Progenitor cell of endocrine pancreas (in vitro differentiated cells): ENCODE measurements at regions not wholly inside any gene's neighbourhood (a gene's known extent, or its start where the extent isn't known, plus 50 kb on each side); places are given as distances from the start of the nearest gene placed in this dataset.

ENCODE experiments used
- DNase-seq: peaks from one replicate; pipeline ENCODE4 v3.0.0; 2021; ENCODE audit warnings: low spot score; ENCODE audit not compliant: unreplicated experiment
- H3K27ac Mint-ChIP-seq: 2 replicates; pipeline ENCODE4 v1.8.0; 2021; ENCODE audit warnings: mild to moderate bottlenecking, moderate library complexity, mixed read lengths
- H3K27me3 Mint-ChIP-seq: 2 replicates; pipeline ENCODE4 v1.8.0; 2021; ENCODE audit warnings: mixed read lengths
- H3K36me3 Mint-ChIP-seq: 2 replicates; pipeline ENCODE4 v1.8.0; 2022; ENCODE audit warnings: mixed read lengths; ENCODE audit not compliant: insufficient read depth
- H3K4me1 Mint-ChIP-seq: 2 replicates; pipeline ENCODE4 v1.8.0; 2021; ENCODE audit warnings: low read depth, mixed read lengths
- H3K4me3 Mint-ChIP-seq: 2 replicates; pipeline ENCODE4 v1.8.0; 2021; ENCODE audit warnings: low read depth, mild to moderate bottlenecking, moderate library complexity, mixed read lengths
- H3K9me3 Mint-ChIP-seq: 2 replicates; pipeline ENCODE4 v1.8.0; 2021; ENCODE audit warnings: low read depth, mixed read lengths
- TF ChIP-seq, protein P1 (sequence below): fragments of 200-600 bp; sonication (generic); IDR thresholded peaks from one replicate; pipeline ENCODE4 v1.5.0; 2021; ENCODE audit warnings: antibody characterized with exemption, mild to moderate bottlenecking; ENCODE audit not compliant: unreplicated experiment

DNA sequence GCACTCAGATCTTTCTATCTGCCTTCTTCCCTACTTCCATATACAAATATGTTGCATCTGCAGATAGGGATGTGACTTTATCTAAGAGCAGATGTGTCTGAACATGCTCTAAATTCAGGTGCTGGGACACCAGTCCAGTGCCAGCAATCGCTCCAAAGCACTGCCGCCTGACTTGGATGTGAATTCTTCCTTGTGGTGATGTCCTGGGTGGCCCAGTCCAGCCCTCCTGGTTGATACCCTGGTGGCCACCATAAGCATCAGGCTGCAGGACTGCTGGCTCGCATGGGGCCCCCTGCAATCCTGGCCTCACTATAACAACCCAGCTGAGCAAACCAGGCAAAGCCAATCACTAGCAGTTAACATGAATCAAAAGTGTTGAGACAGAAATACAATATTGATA lies 149.2 kb upstream of the PDE1C start:
- TF ChIP-seq, protein P1, sequence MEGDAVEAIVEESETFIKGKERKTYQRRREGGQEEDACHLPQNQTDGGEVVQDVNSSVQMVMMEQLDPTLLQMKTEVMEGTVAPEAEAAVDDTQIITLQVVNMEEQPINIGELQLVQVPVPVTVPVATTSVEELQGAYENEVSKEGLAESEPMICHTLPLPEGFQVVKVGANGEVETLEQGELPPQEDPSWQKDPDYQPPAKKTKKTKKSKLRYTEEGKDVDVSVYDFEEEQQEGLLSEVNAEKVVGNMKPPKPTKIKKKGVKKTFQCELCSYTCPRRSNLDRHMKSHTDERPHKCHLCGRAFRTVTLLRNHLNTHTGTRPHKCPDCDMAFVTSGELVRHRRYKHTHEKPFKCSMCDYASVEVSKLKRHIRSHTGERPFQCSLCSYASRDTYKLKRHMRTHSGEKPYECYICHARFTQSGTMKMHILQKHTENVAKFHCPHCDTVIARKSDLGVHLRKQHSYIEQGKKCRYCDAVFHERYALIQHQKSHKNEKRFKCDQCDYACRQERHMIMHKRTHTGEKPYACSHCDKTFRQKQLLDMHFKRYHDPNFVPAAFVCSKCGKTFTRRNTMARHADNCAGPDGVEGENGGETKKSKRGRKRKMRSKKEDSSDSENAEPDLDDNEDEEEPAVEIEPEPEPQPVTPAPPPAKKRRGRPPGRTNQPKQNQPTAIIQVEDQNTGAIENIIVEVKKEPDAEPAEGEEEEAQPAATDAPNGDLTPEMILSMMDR, result no peak
- Mint-ChIP-seq H3K4me3 (no peak overlapping the region), H3K27ac (no peak overlapping the region), H3K36me3 (no peaks in the 10 kb centered on the region), H3K4me1 (no peaks in the 10 kb centered on the region), H3K27me3 (peaks cover 23% of the 10 kb centered on the region), H3K9me3 (no peaks in the 10 kb centered on the region)
- DNase-seq, result no peak

DNA sequence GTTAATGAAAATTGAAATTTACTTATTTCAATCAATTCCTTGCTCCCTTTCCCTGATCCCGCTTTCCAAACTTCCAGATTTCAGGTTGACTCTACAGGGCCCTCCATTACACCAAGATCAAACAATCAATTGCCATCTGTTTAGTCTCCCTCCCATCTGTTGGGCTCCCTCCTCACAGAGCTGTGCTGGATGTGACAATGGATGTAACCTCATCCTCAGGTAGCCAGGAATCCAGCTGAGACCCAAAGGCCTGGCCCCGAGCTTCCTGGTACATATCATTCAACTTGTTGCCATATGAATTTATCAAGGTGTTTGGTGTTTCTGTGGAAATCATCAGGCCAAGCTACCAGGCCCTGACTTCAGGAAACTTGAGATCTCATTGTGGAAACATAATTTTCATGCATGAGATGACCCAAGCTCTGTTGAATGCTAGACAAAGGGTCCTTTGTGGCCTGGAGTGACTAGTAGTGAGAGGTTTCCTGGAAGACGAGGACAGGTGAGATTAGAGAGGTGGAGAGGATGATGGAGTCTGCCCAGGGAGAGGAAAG lies 148.6 kb upstream of the PDE1C start:
- H3K27ac Mint-ChIP-seq, result no peak overlapping the region
- no peaks in the 10 kb centered on the region for H3K4me1 Mint-ChIP-seq
- no peaks in the 10 kb centered on the region for H3K9me3 Mint-ChIP-seq
- TF ChIP-seq, protein P1, result no peak
- no peak overlapping the region for H3K4me3 Mint-ChIP-seq
- peaks cover 21% of the 10 kb centered on the region for H3K27me3 Mint-ChIP-seq
- no peak for DNase-seq
- H3K36me3 Mint-ChIP-seq, result no peaks in the 10 kb centered on the region

DNA sequence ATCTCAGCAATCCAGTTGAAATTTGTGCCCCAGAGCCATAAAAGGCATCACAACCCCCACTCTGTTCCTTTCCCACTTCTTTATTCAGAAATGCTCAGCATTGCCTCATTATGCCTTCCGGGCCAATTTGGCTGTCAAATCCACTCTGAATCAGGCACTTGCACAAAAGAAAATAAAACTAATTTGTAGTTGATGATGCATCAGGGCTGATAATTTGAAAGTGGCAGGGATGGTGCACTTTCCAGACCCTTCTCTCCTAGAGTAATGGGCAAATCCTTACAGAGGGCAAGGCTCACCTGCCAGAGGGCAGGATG lies 147.9 kb upstream of the PDE1C start:
- Mint-ChIP-seq H3K9me3 (no peaks in the 10 kb centered on the region), H3K4me3 (no peak overlapping the region), H3K4me1 (no peaks in the 10 kb centered on the region), H3K27ac (no peak overlapping the region), H3K27me3 (peaks cover 25% of the 10 kb centered on the region), H3K36me3 (no peaks in the 10 kb centered on the region)
- TF ChIP-seq, protein P1, result no peak
- DNase-seq, result no peak

GRCh38 chr7:32217341-32218153 lies 147.3 kb upstream of the PDE1C start:
- DNase-seq, result no peak
- no peaks in the 10 kb centered on the region for H3K4me1 Mint-ChIP-seq
- H3K4me3 Mint-ChIP-seq, result no peak overlapping the region
- no peak overlapping the region for H3K27ac Mint-ChIP-seq
- H3K36me3 Mint-ChIP-seq, result no peaks in the 10 kb centered on the region
- peaks cover 24% of the 10 kb centered on the region for H3K27me3 Mint-ChIP-seq
- TF ChIP-seq, protein P1, result no peak
- no peaks in the 10 kb centered on the region for H3K9me3 Mint-ChIP-seq

DNA sequence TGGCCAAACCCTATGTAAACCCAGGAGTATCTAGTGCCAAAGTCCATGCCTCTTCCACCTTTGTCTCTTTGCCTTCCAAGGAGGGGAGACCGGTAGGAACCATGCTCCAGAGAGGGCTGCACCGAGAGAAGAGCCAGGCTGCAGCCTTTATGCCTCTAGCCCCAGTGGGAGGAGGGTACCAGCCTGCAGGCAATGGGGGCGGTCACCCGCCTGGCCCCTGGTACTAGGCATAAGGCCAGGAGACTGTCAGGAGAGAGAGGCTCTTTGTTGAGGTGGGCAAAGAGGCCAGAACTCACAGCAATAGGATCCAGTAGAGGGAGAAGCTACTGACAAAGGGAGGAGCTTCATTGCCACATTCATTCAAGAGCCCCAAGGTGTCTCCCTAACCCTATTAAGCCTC lies 146.6 kb upstream of the PDE1C start:
- Mint-ChIP-seq H3K9me3 (no peaks in the 10 kb centered on the region), H3K27ac (no peak overlapping the region), H3K4me3 (no peak overlapping the region), H3K27me3 (peaks cover 27% of the 10 kb centered on the region), H3K36me3 (no peaks in the 10 kb centered on the region), H3K4me1 (no peaks in the 10 kb centered on the region)
- DNase-seq, result no peak
- TF ChIP-seq, protein P1, result no peak
